Loucy (cell line): ENCODE measurements at regions not wholly inside any gene's neighbourhood (a gene's known extent, or its start where the extent isn't known, plus 50 kb on each side); places are given as distances from the start of the nearest gene placed in this dataset.

Source experiments
- H2AFZ ChIP-seq: fragments of 200-600 bp; sonication (generic); 2 replicates; pipeline ENCODE4 v1.6.0; 2016; ENCODE audit warnings: antibody characterized with exemption, mild to moderate bottlenecking, low read length, moderate library complexity
- H3F3A ChIP-seq: fragments of 200-600 bp; 2 replicates; pipeline ENCODE4 v1.6.0; 2016; ENCODE audit warnings: antibody characterized with exemption, low read depth, mild to moderate bottlenecking
- H3K27me3 ChIP-seq: fragments of 200-600 bp; sonication (generic); 2 replicates; pipeline ENCODE4 v1.6.1; 2014; ENCODE audit warnings: low read length, mild to moderate bottlenecking; ENCODE audit not compliant: insufficient read depth, poor library complexity, severe bottlenecking
- H3K36me3 ChIP-seq: fragments of 200-600 bp; sonication (generic); 2 replicates; pipeline ENCODE4 v1.6.1; 2016; ENCODE audit warnings: low read length; ENCODE audit not compliant: insufficient read depth
- H3K4me1 ChIP-seq: fragments of 200-600 bp; sonication (generic); 2 replicates; pipeline ENCODE4 v1.5.1; 2014; ENCODE audit warnings: low read length, mild to moderate bottlenecking; ENCODE audit not compliant: insufficient read depth, poor library complexity, severe bottlenecking
- H3K4me2 ChIP-seq: fragments of 200-600 bp; sonication (generic); 2 replicates; pipeline ENCODE4 v1.6.0; 2014; ENCODE audit warnings: antibody characterized with exemption, low read length, low read depth, mild to moderate bottlenecking; ENCODE audit not compliant: poor library complexity, severe bottlenecking
- H3K4me3 ChIP-seq: fragments of 200-600 bp; sonication (generic); 2 replicates; pipeline ENCODE4 v1.5.1; 2014; ENCODE audit warnings: low read length, mild to moderate bottlenecking, mixed read lengths; ENCODE audit not compliant: poor library complexity, severe bottlenecking
- H3K79me2 ChIP-seq: fragments of 200-600 bp; sonication (generic); 2 replicates; pipeline ENCODE4 v1.6.1; 2014; ENCODE audit warnings: low read length; ENCODE audit not compliant: insufficient read depth
- H3K9ac ChIP-seq: fragments of 200-600 bp; sonication (generic); 2 replicates; pipeline ENCODE4 v1.6.0; 2014; ENCODE audit warnings: mild to moderate bottlenecking, low read depth, low read length, moderate library complexity; ENCODE audit not compliant: poor library complexity, severe bottlenecking
- H3K9me2 ChIP-seq: fragments of 200-600 bp; sonication (generic); replicated peaks from 2 replicates; pipeline ENCODE4 v1.6.1; 2016; ENCODE audit warnings: low read depth, low read length, mixed read lengths
- H3K9me3 ChIP-seq: fragments of 200-600 bp; sonication (generic); 2 replicates; pipeline ENCODE4 v1.6.1; 2014; ENCODE audit warnings: mild to moderate bottlenecking, antibody characterized with exemption, low read length, low read depth; ENCODE audit not compliant: insufficient read depth
- H4K20me1 ChIP-seq: fragments of 200-600 bp; sonication (generic); 2 replicates; pipeline ENCODE4 v1.6.0; 2014; ENCODE audit warnings: antibody characterized with exemption, low read length, mild to moderate bottlenecking; ENCODE audit not compliant: insufficient read depth, poor library complexity, severe bottlenecking
- EZH2phosphoT487 ChIP-seq: fragments of 200-600 bp; IDR thresholded peaks from 2 replicates; pipeline ENCODE4 v1.6.1; 2018; ENCODE audit warnings: antibody characterized with exemption, mild to moderate bottlenecking, moderate library complexity, borderline replicate concordance
- TF ChIP-seq, protein P1 (sequence below): fragments of 200-600 bp; sonication (generic); conservative IDR thresholded peaks from 2 replicates; pipeline ENCODE4 v1.5.1; 2014; ENCODE audit warnings: mild to moderate bottlenecking, antibody characterized with exemption, low read length

DNA sequence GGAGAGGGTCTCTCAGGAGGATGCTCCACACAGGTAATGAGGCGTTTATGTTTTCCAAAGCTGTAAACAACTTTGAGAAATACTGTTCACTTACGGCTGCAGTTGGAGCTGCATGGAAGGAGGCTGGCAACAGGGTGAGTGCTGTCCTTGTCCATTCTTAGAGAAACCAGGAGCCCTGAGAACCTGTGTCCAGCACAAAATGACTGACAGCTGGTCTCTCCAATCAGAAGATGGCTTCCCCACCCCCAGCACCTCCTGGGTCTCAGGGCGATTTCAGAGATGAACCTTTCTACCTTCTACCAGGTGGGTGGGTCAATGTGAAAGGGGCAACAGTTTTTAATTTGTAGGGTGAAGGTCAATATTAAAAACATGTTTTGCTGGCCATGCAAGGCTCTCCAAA lies 353.6 kb downstream of the NPHP4 start:
- Histone ChIP-seq H3K36me3 (no peaks in the 10 kb centered on the region), H3K27me3 (no peaks in the 10 kb centered on the region), H2AFZ (no peak overlapping the region), H3K9me2 (no peaks in the 10 kb centered on the region), H3K9me3 (no peaks in the 10 kb centered on the region), H3K4me2 (no peak overlapping the region), H3F3A (no peaks in the 10 kb centered on the region), H3K79me2 (no peaks in the 10 kb centered on the region), H3K9ac (no peak overlapping the region), H3K4me3 (no peak overlapping the region), H4K20me1 (no peaks in the 10 kb centered on the region), H3K4me1 (peaks cover 3% of the 10 kb centered on the region)
- TF ChIP-seq, protein P1, sequence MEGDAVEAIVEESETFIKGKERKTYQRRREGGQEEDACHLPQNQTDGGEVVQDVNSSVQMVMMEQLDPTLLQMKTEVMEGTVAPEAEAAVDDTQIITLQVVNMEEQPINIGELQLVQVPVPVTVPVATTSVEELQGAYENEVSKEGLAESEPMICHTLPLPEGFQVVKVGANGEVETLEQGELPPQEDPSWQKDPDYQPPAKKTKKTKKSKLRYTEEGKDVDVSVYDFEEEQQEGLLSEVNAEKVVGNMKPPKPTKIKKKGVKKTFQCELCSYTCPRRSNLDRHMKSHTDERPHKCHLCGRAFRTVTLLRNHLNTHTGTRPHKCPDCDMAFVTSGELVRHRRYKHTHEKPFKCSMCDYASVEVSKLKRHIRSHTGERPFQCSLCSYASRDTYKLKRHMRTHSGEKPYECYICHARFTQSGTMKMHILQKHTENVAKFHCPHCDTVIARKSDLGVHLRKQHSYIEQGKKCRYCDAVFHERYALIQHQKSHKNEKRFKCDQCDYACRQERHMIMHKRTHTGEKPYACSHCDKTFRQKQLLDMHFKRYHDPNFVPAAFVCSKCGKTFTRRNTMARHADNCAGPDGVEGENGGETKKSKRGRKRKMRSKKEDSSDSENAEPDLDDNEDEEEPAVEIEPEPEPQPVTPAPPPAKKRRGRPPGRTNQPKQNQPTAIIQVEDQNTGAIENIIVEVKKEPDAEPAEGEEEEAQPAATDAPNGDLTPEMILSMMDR: no peak
- TF ChIP-seq EZH2phosphoT487: no peak

DNA sequence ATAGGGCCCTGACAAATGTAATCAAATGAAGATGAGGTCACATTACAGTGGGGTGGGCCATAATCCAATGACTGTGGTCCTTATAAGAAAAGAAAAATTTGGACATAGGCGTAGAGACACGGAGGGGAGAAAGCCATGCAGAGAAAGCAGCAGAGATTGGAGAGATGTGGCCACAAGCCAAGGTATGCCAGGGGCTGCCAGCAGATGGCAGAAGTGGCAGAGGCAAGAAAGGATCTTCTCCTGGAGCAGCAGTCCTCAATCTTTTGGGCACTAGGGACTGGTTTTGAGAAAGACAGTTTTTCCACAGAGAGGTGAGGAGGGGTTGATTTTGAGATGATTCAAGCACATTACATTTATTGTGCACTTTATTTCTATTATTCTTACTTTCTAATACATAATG lies 355.1 kb downstream of the NPHP4 start:
- no peak overlapping the region for H3K9ac ChIP-seq
- no peaks in the 10 kb centered on the region for H3K9me3 ChIP-seq
- H3K4me3 ChIP-seq: no peak overlapping the region
- no peaks in the 10 kb centered on the region for H4K20me1 ChIP-seq
- no peak overlapping the region for H3K4me2 ChIP-seq
- H2AFZ ChIP-seq: no peak overlapping the region
- H3K9me2 ChIP-seq: no peaks in the 10 kb centered on the region
- TF ChIP-seq, protein P1: peak; percentile 52
- TF ChIP-seq EZH2phosphoT487: no peak
- H3K4me1 ChIP-seq: peaks cover 3% of the 10 kb centered on the region
- no peaks in the 10 kb centered on the region for H3F3A ChIP-seq
- no peaks in the 10 kb centered on the region for H3K36me3 ChIP-seq
- H3K27me3 ChIP-seq: no peaks in the 10 kb centered on the region
- H3K79me2 ChIP-seq: no peaks in the 10 kb centered on the region

DNA sequence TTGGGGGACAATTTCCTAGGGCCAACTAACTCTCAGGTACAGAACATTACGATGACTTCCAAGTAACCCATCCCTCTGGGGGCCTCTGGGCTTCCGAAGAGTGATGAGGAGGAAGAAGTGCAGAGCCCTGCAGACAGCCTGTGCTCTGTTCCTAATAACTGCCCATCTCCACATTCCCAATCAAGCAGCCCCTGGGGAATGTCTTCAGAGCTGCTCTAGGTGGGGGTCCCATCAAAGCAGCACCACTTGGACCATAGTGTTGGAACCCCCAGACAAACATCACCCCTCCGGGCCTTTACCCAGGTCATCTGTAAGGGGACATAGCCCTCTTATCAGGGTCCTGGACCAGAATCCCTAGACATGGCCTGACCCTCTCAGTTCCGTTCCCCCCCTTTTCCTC lies 357.3 kb downstream of the NPHP4 start:
- Histone ChIP-seq H3F3A (no peaks in the 10 kb centered on the region), H3K9ac (no peak overlapping the region), H3K9me3 (no peaks in the 10 kb centered on the region), H3K36me3 (no peaks in the 10 kb centered on the region), H3K9me2 (no peaks in the 10 kb centered on the region), H3K4me1 (no peaks in the 10 kb centered on the region), H3K27me3 (no peaks in the 10 kb centered on the region), H3K4me2 (no peak overlapping the region), H2AFZ (no peak overlapping the region), H3K79me2 (no peaks in the 10 kb centered on the region), H3K4me3 (no peak overlapping the region), H4K20me1 (no peaks in the 10 kb centered on the region)
- no peak for TF ChIP-seq EZH2phosphoT487

DNA sequence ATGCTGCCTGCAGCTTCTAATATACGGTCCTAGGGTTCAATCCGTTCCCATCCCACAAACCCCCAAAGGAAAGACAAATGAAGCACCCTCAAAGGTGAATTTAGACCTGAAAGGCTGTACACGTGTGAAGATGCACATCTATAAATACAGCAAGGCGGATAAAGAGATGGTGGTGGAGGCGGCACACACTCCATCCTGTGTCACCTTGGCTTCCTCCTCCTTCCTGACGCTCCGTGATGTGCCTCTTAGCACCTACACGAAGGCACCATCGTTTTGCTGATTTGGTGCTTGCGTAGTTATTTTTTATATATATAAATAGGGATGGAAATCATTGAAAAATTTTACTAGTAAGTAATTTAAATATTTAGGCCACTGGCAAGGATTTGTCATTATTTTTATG lies 359.4 kb downstream of the NPHP4 start:
- TF ChIP-seq, protein P1: no peak
- TF ChIP-seq EZH2phosphoT487: no peak
- no peaks in the 10 kb centered on the region for H4K20me1 ChIP-seq
- H3K9me3 ChIP-seq: no peaks in the 10 kb centered on the region
- no peak overlapping the region for H3K9ac ChIP-seq
- H3F3A ChIP-seq: no peaks in the 10 kb centered on the region
- no peaks in the 10 kb centered on the region for H3K79me2 ChIP-seq
- H3K4me3 ChIP-seq: no peak overlapping the region
- H2AFZ ChIP-seq: no peak overlapping the region
- no peaks in the 10 kb centered on the region for H3K9me2 ChIP-seq
- H3K4me1 ChIP-seq: no peaks in the 10 kb centered on the region
- H3K27me3 ChIP-seq: no peaks in the 10 kb centered on the region
- no peaks in the 10 kb centered on the region for H3K36me3 ChIP-seq
- H3K4me2 ChIP-seq: no peak overlapping the region
